ENCODE measurements at regions not wholly inside any gene's neighbourhood (a gene's known extent, or its start where the extent isn't known, plus 50 kb on each side); places are given as distances from the start of the nearest gene placed in this dataset.

DNA sequence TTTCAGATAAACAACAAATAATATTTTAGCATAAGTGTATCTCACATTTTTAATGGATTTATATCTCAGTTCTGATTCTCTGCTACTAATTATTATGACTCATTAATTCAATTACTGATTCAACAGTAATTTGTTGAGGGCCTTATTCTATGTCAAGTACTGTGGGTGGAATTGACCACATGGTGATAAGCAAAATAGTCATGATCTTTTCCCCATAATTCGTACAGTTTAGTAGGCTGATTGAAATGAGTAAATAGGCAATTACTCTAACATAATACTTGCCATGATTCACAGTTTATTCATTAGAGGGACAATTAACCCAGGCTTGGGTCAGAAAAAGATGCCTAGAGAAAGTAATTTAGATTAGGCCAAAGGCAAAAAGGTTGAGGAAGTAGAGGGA, 60.9 kb upstream of the SLC4A7 start:
- Histone ChIP-seq H3K9me3 (ENCODE audit: control insufficient read depth, low read length) (no peaks in the 10 kb centered on the region), H3K36me3 (ENCODE audit: control insufficient read depth, insufficient read depth, low read length) (no peaks in the 10 kb centered on the region), H3K4me2 (ENCODE audit: low read length) (no peak overlapping the region), H3K27me3 (ENCODE audit: control insufficient read depth, insufficient read depth, low read length) (no peaks in the 10 kb centered on the region), H2AFZ (no peak overlapping the region), H3K4me1 (no peaks in the 10 kb centered on the region), H3K4me3 (ENCODE audit: low read depth, low read length) (no peak overlapping the region), H3K9ac (no peak overlapping the region), H3K79me2 (no peaks in the 10 kb centered on the region), H3K27ac (no peak overlapping the region)
- TF ChIP-seq, protein P1, sequence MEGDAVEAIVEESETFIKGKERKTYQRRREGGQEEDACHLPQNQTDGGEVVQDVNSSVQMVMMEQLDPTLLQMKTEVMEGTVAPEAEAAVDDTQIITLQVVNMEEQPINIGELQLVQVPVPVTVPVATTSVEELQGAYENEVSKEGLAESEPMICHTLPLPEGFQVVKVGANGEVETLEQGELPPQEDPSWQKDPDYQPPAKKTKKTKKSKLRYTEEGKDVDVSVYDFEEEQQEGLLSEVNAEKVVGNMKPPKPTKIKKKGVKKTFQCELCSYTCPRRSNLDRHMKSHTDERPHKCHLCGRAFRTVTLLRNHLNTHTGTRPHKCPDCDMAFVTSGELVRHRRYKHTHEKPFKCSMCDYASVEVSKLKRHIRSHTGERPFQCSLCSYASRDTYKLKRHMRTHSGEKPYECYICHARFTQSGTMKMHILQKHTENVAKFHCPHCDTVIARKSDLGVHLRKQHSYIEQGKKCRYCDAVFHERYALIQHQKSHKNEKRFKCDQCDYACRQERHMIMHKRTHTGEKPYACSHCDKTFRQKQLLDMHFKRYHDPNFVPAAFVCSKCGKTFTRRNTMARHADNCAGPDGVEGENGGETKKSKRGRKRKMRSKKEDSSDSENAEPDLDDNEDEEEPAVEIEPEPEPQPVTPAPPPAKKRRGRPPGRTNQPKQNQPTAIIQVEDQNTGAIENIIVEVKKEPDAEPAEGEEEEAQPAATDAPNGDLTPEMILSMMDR (IDR thresholded peaks at IDR 0.05), result no peak

DNA sequence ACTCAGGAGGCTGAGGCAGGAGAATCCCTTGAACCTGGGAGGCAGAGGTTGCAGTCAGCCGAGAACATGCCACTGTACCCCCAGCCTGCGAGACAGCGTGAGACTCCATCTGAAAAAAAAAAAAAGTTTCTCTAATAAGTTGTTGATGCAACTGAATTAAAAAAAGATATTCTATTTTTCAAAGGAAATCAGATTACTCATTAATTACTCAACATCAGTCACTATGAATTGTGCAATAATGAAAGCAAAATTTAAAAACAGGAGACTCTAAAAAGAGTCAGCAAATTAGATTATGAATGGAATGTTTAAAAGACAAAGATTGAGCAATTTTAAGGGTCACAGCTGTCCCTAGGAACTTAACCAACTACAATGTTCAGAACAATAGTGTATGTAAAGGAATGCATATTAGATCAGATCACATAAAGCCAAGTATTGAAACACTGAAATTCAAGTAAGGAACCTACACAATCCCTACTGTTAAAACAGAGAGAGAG, 60.2 kb upstream of the SLC4A7 start:
- Histone ChIP-seq H3K9ac (no peak overlapping the region), H3K27ac (no peak overlapping the region), H3K4me1 (no peaks in the 10 kb centered on the region), H3K27me3 (ENCODE audit: control insufficient read depth, insufficient read depth, low read length) (no peaks in the 10 kb centered on the region), H3K4me2 (ENCODE audit: low read length) (no peak overlapping the region), H3K9me3 (ENCODE audit: control insufficient read depth, low read length) (no peaks in the 10 kb centered on the region), H2AFZ (no peak overlapping the region), H3K4me3 (ENCODE audit: low read depth, low read length) (no peak overlapping the region), H3K36me3 (ENCODE audit: control insufficient read depth, insufficient read depth, low read length) (no peaks in the 10 kb centered on the region), H3K79me2 (no peaks in the 10 kb centered on the region)
- TF ChIP-seq, protein P1 (IDR thresholded peaks at IDR 0.05), result no peak

DNA sequence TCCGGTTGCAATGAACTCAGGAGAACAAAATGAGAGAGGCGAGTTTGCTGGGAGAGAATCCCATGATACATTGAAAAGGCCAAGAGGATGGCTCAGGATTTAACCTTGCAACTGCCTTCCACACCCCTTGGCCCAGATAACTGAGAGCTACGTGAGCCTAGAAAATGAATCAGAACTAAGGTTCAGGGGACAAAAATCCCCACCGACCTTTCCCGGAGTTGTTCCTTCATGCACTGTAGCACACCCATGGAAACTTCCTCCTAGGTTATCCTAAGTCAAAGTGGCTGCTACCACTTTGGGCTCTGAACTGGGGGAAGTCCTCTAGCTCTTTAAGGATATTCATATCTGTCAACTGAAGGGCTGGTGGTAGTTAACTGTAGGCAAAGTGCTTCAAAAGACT, 58.3 kb upstream of the SLC4A7 start:
- Histone ChIP-seq H3K27me3 (ENCODE audit: control insufficient read depth, insufficient read depth, low read length) (no peaks in the 10 kb centered on the region), H3K9ac (no peak overlapping the region), H3K4me2 (ENCODE audit: low read length) (no peak overlapping the region), H2AFZ (no peak overlapping the region), H3K4me1 (no peaks in the 10 kb centered on the region), H3K4me3 (ENCODE audit: low read depth, low read length) (no peak overlapping the region), H3K27ac (no peak overlapping the region), H3K36me3 (ENCODE audit: control insufficient read depth, insufficient read depth, low read length) (no peaks in the 10 kb centered on the region), H3K79me2 (no peaks in the 10 kb centered on the region), H3K9me3 (ENCODE audit: control insufficient read depth, low read length) (no peaks in the 10 kb centered on the region)
- TF ChIP-seq, protein P1 (IDR thresholded peaks at IDR 0.05), result no peak

DNA sequence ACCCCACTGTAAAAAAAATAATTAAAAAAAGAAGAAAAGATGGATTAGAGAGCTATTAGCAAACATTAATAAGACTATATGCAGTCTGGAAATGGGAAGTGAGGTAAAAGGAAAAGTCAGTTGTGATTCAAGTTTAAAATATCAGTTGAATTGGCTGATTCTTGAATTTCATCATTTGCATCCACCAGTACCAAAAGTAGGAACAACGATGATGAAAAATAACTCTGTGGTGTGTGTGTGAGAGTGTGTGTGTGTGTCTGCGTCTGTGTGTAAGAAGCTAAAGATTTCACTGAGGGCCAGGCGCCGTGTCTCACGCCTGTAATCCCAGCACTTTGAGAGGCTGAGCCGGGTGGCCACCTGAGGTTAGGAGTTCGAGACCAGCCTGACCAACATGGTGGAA, 56.0 kb upstream of the SLC4A7 start:
- Histone ChIP-seq H3K4me1 (no peaks in the 10 kb centered on the region), H2AFZ (no peak overlapping the region), H3K36me3 (ENCODE audit: control insufficient read depth, insufficient read depth, low read length) (no peaks in the 10 kb centered on the region), H3K4me3 (ENCODE audit: low read depth, low read length) (no peak overlapping the region), H3K27ac (no peak overlapping the region), H3K9ac (no peak overlapping the region), H3K4me2 (ENCODE audit: low read length) (no peak overlapping the region), H3K79me2 (no peaks in the 10 kb centered on the region), H3K9me3 (ENCODE audit: control insufficient read depth, low read length) (no peaks in the 10 kb centered on the region), H3K27me3 (ENCODE audit: control insufficient read depth, insufficient read depth, low read length) (no peaks in the 10 kb centered on the region)
- TF ChIP-seq, protein P1 (IDR thresholded peaks at IDR 0.05), result no peak

DNA sequence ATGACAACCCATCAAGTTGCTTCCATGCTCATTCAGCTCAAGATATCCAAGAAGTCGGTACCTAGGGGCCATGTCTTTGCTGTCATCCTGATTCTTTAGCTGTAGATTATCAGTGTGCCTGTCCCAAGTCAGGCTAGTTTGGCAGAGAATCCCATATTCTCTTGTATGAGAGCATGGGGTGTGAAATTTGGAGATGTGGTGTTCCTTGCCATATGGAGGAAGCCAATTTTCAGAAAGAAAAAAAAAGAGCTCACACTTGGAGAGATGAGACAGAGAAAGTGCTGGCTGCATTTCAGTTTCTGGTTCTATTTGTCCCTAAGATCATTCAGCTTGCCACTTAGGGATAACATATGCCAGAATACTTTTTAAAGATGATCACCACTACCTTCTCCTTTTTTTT, 52.3 kb upstream of the SLC4A7 start:
- Histone ChIP-seq H3K4me3 (ENCODE audit: low read depth, low read length) (no peak overlapping the region), H3K9ac (no peak overlapping the region), H3K79me2 (no peaks in the 10 kb centered on the region), H3K4me1 (no peaks in the 10 kb centered on the region), H3K4me2 (ENCODE audit: low read length) (no peak overlapping the region), H3K36me3 (ENCODE audit: control insufficient read depth, insufficient read depth, low read length) (no peaks in the 10 kb centered on the region), H3K27me3 (ENCODE audit: control insufficient read depth, insufficient read depth, low read length) (no peaks in the 10 kb centered on the region), H3K27ac (no peak overlapping the region), H3K9me3 (ENCODE audit: control insufficient read depth, low read length) (no peaks in the 10 kb centered on the region), H2AFZ (no peak overlapping the region)
- TF ChIP-seq, protein P1 (IDR thresholded peaks at IDR 0.05), result no peak

Measured in parathyroid adenoma (tissue), 2 donors.